DOHH2 (cell line): ENCODE measurements at regions not wholly inside any gene's neighbourhood (a gene's known extent, or its start where the extent isn't known, plus 50 kb on each side); places are given as distances from the start of the nearest gene placed in this dataset.

Experiments
- H3F3A ChIP-seq: fragments of 200-600 bp; sonication (generic), shearing (Covaris generic); 2 replicates; pipeline ENCODE4 v1.6.0; 2016; ENCODE audit warnings: antibody characterized with exemption, mild to moderate bottlenecking; ENCODE audit not compliant: control insufficient read depth, insufficient read depth
- H3K27ac ChIP-seq: fragments of 200-600 bp; sonication (generic); 2 replicates; pipeline ENCODE4 v1.5.1; 2014; ENCODE audit warnings: low read depth, mild to moderate bottlenecking, low read length, moderate library complexity
- H3K27me3 ChIP-seq: fragments of 200-600 bp; sonication (generic); 2 replicates; pipeline ENCODE4 v1.6.1; 2014; ENCODE audit warnings: mild to moderate bottlenecking, low read length, mixed read lengths; ENCODE audit not compliant: control insufficient read depth
- H3K36me3 ChIP-seq: fragments of 200-600 bp; sonication (generic); 2 replicates; pipeline ENCODE4 v1.6.1; 2014; ENCODE audit warnings: mild to moderate bottlenecking, low read length, moderate library complexity, mixed read lengths; ENCODE audit not compliant: control insufficient read depth
- H3K4me1 ChIP-seq: fragments of 200-600 bp; sonication (generic); 2 replicates; pipeline ENCODE4 v1.6.1; 2014; ENCODE audit warnings: mild to moderate bottlenecking, low read length, mixed read lengths; ENCODE audit not compliant: control insufficient read depth
- H3K4me2 ChIP-seq: fragments of 200-600 bp; sonication (generic); 2 replicates; pipeline ENCODE4 v1.6.0; 2014; ENCODE audit warnings: mild to moderate bottlenecking, low read length, moderate library complexity
- H3K4me3 ChIP-seq: fragments of 200-600 bp; sonication (generic); 2 replicates; pipeline ENCODE4 v1.5.1; 2014; ENCODE audit warnings: mild to moderate bottlenecking, low read length, mixed read lengths
- H3K79me2 ChIP-seq: fragments of 200-600 bp; sonication (generic); 2 replicates; pipeline ENCODE4 v1.6.1; 2014; ENCODE audit warnings: mild to moderate bottlenecking, low read length, mixed read lengths; ENCODE audit not compliant: control insufficient read depth
- H3K9me2 ChIP-seq: fragments of 200-600 bp; sonication (generic); replicated peaks from 2 replicates; pipeline ENCODE4 v1.6.1; 2014; ENCODE audit warnings: mild to moderate bottlenecking, low read length, mixed read lengths; ENCODE audit not compliant: control insufficient read depth
- H3K9me3 ChIP-seq: fragments of 200-600 bp; sonication (generic); 2 replicates; pipeline ENCODE4 v1.6.1; 2014; ENCODE audit warnings: antibody characterized with exemption, low read length, mixed read lengths; ENCODE audit not compliant: control insufficient read depth, insufficient read depth
- H4K20me1 ChIP-seq: fragments of 200-600 bp; sonication (generic); 2 replicates; pipeline ENCODE4 v1.6.0; 2014; ENCODE audit warnings: low read depth, mild to moderate bottlenecking, antibody characterized with exemption, low read length, moderate library complexity; ENCODE audit not compliant: control insufficient read depth, insufficient read depth
- EZH2phosphoT487 ChIP-seq: fragments of 200-600 bp; sonication (generic); IDR thresholded peaks from 2 replicates; pipeline ENCODE4 v1.6.1; 2017; ENCODE audit warnings: borderline replicate concordance, mild to moderate bottlenecking, antibody characterized with exemption, low read length, moderate library complexity, mixed read lengths
- TF ChIP-seq, protein P1 (sequence below): fragments of 200-600 bp; sonication (generic); IDR thresholded peaks from one replicate; pipeline ENCODE4 v1.5.1; 2014; ENCODE audit warnings: antibody characterized with exemption, mild to moderate bottlenecking, low read depth, low read length; ENCODE audit not compliant: poor library complexity, severe bottlenecking

- H3F3A ChIP-seq, result no peaks in the 10 kb centered on the region
- no peaks in the 10 kb centered on the region for H3K36me3 ChIP-seq
- no peaks in the 10 kb centered on the region for H3K4me1 ChIP-seq
- TF ChIP-seq, protein P1, sequence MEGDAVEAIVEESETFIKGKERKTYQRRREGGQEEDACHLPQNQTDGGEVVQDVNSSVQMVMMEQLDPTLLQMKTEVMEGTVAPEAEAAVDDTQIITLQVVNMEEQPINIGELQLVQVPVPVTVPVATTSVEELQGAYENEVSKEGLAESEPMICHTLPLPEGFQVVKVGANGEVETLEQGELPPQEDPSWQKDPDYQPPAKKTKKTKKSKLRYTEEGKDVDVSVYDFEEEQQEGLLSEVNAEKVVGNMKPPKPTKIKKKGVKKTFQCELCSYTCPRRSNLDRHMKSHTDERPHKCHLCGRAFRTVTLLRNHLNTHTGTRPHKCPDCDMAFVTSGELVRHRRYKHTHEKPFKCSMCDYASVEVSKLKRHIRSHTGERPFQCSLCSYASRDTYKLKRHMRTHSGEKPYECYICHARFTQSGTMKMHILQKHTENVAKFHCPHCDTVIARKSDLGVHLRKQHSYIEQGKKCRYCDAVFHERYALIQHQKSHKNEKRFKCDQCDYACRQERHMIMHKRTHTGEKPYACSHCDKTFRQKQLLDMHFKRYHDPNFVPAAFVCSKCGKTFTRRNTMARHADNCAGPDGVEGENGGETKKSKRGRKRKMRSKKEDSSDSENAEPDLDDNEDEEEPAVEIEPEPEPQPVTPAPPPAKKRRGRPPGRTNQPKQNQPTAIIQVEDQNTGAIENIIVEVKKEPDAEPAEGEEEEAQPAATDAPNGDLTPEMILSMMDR, result no peak
- no peak for TF ChIP-seq EZH2phosphoT487
- no peaks in the 10 kb centered on the region for H3K9me2 ChIP-seq
- H3K4me2 ChIP-seq, result no peak overlapping the region
- H3K27ac ChIP-seq, result no peak overlapping the region
- no peaks in the 10 kb centered on the region; the same call in 1 of the 2 replicates for H3K9me3 ChIP-seq
- H3K79me2 ChIP-seq, result no peaks in the 10 kb centered on the region
- H4K20me1 ChIP-seq, result no peaks in the 10 kb centered on the region
- no peak overlapping the region for H3K4me3 ChIP-seq
- H3K27me3 ChIP-seq, result no peaks in the 10 kb centered on the region
Measured at GRCh38 chr1:87629673-87630072, 301.0 kb downstream of the LMO4 start.

DNA sequence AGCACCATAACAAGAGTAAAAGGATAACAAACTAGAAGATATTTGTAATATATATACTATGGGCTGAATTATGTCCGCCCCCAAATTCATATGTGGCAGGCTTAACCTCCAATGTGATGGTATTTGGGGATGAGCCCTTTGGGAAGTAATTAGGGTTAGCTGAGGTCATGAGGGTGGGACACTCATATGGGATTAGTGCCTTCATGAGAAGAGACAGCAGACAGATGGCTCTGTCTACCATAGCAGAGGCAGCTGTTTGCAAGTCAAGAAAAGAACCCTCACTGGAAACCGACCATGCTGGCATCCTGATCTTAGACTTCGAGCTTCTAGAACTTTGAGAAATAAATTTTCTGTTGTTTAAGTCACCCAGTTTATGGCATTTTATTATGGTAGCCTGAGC, 303.6 kb downstream of the LMO4 start:
- Histone ChIP-seq H3K79me2 (no peaks in the 10 kb centered on the region), H4K20me1 (no peaks in the 10 kb centered on the region), H3K4me2 (no peak overlapping the region), H3K4me3 (no peak overlapping the region), H3K9me3 (no peaks in the 10 kb centered on the region; the same call in 1 of the 2 replicates), H3K27ac (no peak overlapping the region), H3F3A (no peaks in the 10 kb centered on the region), H3K36me3 (no peaks in the 10 kb centered on the region), H3K27me3 (no peaks in the 10 kb centered on the region), H3K4me1 (no peaks in the 10 kb centered on the region), H3K9me2 (no peaks in the 10 kb centered on the region)
- TF ChIP-seq EZH2phosphoT487, result no peak
- TF ChIP-seq, protein P1, result no peak

GRCh38 chr1:87636198-87636892, 307.7 kb downstream of the LMO4 start:
- Histone ChIP-seq H3K4me2 (no peak overlapping the region), H3K27ac (no peak overlapping the region), H3K4me3 (no peak overlapping the region), H3K9me3 (no peaks in the 10 kb centered on the region; the same call in 1 of the 2 replicates), H4K20me1 (no peaks in the 10 kb centered on the region), H3K9me2 (no peaks in the 10 kb centered on the region), H3K27me3 (no peaks in the 10 kb centered on the region), H3K36me3 (no peaks in the 10 kb centered on the region), H3K4me1 (no peaks in the 10 kb centered on the region; the same call in 1 of the 2 replicates), H3K79me2 (no peaks in the 10 kb centered on the region), H3F3A (no peaks in the 10 kb centered on the region)
- TF ChIP-seq, protein P1, result no peak
- TF ChIP-seq EZH2phosphoT487, result no peak
